Activated T-helper 17 cell treated with anti-CD3 and anti-CD28 coated beads, Interleukin-2, amount 50 U/mL, for 72 hours (primary cell): ENCODE measurements at regions not wholly inside any gene's neighbourhood (a gene's known extent, or its start where the extent isn't known, plus 50 kb on each side); places are given as distances from the start of the nearest gene placed in this dataset.
A peak's percentile ranks its signal among the peaks of the same experiment; 100 is the strongest.

Experiments
- ATAC-seq: fragments of 150-1000 bp; cut with Tn5 transposase; replicated peaks from 2 replicates; pipeline ENCODE4 v1.10.0; 2021; ENCODE audit warnings: mild to moderate bottlenecking, moderate library complexity
- H3K27ac Mint-ChIP-seq: one replicate; pipeline ENCODE4 v1.8.0; 2022; ENCODE audit warnings: mixed read lengths
- H3K27me3 Mint-ChIP-seq: one replicate; pipeline ENCODE4 v1.8.0; 2022; ENCODE audit warnings: mixed read lengths
- H3K36me3 Mint-ChIP-seq: one replicate; pipeline ENCODE4 v1.8.0; 2022; ENCODE audit warnings: low read depth, mild to moderate bottlenecking, mixed read lengths
- H3K4me1 Mint-ChIP-seq: one replicate; pipeline ENCODE4 v1.8.0; 2022; ENCODE audit warnings: mixed read lengths
- H3K4me3 Mint-ChIP-seq: one replicate; pipeline ENCODE4 v1.8.0; 2022; ENCODE audit warnings: mild to moderate bottlenecking, mixed read lengths
- H3K9me3 Mint-ChIP-seq: one replicate; pipeline ENCODE4 v1.8.0; 2022; ENCODE audit warnings: mixed read lengths

DNA sequence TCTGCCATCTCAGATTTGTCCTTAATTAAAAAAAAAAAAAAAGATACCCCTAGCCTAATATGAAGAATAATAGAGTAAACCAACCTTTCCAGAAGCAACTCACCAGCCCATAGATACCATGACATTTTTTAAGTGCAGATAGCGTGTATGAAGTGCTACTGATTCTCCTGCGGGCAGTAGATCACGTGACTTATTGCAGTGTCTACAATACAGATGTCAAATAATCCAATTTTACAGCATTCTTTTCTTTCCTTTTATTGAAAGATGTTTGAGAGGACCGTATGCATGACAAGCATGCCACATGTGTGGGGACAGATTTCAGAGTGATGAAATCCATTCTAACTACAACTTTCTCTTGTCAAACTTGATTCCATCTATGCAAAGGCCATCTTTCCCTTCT lies 232.9 kb upstream of the SP4 start:
- no peaks in the 10 kb centered on the region for H3K27me3 Mint-ChIP-seq
- H3K9me3 Mint-ChIP-seq = no peaks in the 10 kb centered on the region
- no peak overlapping the region for H3K27ac Mint-ChIP-seq
- no peaks in the 10 kb centered on the region for H3K36me3 Mint-ChIP-seq
- no peak overlapping the region for H3K4me3 Mint-ChIP-seq
- ATAC-seq = no peak
- H3K4me1 Mint-ChIP-seq = peaks cover 4% of the 10 kb centered on the region

DNA sequence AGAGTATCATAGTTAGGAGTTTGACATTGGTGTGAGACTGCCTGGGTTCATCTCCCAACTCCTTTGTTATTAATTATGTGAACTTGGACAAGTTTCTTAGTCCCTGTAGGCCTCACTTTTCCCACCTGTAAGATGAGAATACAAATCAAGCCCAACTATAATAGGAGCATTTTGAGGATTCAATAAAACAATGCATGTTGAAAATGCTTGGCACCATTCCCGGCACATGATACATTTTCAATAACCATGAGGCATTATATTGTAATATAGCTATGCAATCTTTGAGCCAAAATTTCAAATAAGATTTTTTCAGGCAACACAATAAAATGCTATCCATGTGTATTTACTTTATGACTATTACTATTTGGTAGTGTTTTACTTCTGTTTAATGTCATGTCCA lies 229.0 kb upstream of the SP4 start:
- H3K9me3 Mint-ChIP-seq = no peaks in the 10 kb centered on the region
- no peak overlapping the region for H3K4me3 Mint-ChIP-seq
- no peaks in the 10 kb centered on the region for H3K36me3 Mint-ChIP-seq
- no peak overlapping the region for H3K27ac Mint-ChIP-seq
- H3K4me1 Mint-ChIP-seq = peaks cover 4% of the 10 kb centered on the region
- H3K27me3 Mint-ChIP-seq = peaks cover 3% of the 10 kb centered on the region
- no peak for ATAC-seq

DNA sequence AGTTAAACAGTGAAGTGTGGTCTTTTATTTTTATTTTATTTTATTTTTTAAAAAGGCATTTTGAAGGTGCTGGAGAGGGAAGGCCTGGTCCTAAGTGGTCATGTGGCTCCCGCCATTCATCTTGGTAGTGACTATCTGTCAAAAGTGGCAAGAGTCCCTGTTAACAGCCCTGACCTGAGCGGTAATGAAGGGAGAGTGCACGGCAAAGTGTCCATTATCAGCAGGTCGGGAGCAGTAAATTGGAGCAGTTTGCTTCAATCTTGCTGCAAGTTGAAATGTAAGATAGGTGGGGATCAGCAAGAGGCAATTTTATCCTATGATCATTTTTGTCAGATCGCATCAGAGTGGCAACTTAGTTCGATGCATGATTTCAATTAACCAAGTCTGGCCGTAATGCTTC lies 227.4 kb upstream of the SP4 start:
- H3K4me3 Mint-ChIP-seq = no peak overlapping the region
- no peak overlapping the region for H3K27ac Mint-ChIP-seq
- peaks cover 4% of the 10 kb centered on the region for H3K4me1 Mint-ChIP-seq
- no peak for ATAC-seq
- no peaks in the 10 kb centered on the region for H3K9me3 Mint-ChIP-seq
- peaks cover 3% of the 10 kb centered on the region for H3K27me3 Mint-ChIP-seq
- no peaks in the 10 kb centered on the region for H3K36me3 Mint-ChIP-seq

DNA sequence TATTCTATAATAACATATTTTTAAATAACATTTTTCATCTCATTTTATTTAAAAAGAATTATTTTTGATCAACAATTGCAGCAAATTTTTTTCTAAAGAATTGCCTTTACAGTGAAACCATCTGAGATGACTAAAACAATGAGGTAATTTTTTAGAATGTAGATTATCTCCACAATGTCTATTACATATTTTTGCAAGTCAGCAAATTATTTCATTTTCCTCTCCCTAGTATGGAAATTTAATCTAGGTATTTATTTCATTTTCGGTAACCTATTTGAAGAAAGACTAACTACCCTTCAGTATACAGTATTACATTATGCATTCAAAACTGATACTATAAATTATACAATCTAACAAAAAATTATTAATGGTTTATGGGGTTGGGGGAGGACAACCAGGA lies 213.2 kb upstream of the SP4 start:
- H3K27me3 Mint-ChIP-seq = peaks cover 20% of the 10 kb centered on the region
- H3K9me3 Mint-ChIP-seq = no peaks in the 10 kb centered on the region
- H3K36me3 Mint-ChIP-seq = no peaks in the 10 kb centered on the region
- no peak overlapping the region for H3K4me3 Mint-ChIP-seq
- H3K27ac Mint-ChIP-seq = no peak overlapping the region
- no peak for ATAC-seq
- no peaks in the 10 kb centered on the region for H3K4me1 Mint-ChIP-seq

DNA sequence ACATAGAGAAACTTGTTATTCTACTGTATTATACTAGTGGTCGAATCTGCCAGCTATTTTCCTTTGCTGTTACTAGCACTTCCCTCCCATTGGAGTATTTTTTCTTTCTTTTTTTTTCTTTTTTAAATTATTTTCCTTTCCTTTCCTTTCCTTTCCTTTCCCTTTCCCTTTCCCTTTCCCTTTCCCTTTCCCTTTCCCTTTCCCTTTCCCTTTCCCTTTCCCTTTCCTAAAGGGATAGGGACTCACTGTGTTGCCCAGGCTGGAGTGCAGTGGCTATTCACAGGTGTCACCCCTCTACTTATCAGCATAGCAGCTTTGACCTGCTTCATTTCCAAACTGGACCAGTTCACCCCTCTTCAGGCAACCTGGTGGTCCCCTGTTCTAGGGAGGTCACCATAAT lies 212.6 kb upstream of the SP4 start:
- ATAC-seq = no peak
- no peaks in the 10 kb centered on the region for H3K4me1 Mint-ChIP-seq
- H3K4me3 Mint-ChIP-seq = no peak overlapping the region
- H3K9me3 Mint-ChIP-seq = no peaks in the 10 kb centered on the region
- H3K27ac Mint-ChIP-seq = no peak overlapping the region
- no peaks in the 10 kb centered on the region for H3K36me3 Mint-ChIP-seq
- H3K27me3 Mint-ChIP-seq = peaks cover 14% of the 10 kb centered on the region

DNA sequence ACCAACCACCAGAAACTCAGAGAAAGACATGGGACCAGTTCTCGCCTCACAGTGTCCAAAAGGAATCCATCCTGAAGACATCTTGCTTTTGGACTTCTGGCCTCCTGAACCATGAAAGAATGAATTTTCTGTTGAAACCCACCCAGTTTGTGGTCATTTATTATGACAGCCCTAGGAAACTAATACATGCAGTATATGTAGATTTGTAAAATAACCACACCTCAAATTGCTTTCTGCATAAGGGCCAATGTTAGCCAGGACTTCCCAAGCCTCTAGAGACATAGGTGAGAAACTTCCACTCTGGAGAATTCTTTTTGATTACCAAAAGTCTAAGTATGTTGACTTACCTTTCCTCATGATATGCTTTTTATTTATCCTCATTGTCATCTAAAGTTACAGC lies 210.5 kb upstream of the SP4 start:
- Mint-ChIP-seq H3K4me1 (no peaks in the 10 kb centered on the region), H3K36me3 (no peaks in the 10 kb centered on the region), H3K27me3 (peaks cover 3% of the 10 kb centered on the region), H3K27ac (no peak overlapping the region), H3K4me3 (no peak overlapping the region), H3K9me3 (no peaks in the 10 kb centered on the region)
- no peak for ATAC-seq

DNA sequence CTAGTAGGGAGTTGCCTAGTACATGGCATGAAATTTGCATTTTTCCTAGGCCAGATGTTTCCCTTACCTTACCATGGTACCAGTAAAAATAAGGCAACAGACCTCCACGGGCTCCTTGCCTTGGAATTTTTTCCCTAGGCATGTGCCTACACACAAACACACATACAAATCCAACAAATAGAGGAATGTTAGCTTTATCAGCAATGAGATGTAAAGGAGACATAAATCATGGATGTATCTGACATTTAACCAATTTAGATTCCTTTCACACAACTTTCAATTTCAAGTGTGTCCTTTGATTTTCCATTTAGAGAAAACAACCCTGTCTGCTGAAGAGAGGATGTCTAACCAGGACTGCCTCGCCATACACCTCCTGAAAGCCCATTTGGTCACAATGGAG lies 209.7 kb upstream of the SP4 start:
- H3K27ac Mint-ChIP-seq = no peak overlapping the region
- H3K27me3 Mint-ChIP-seq = peaks cover 3% of the 10 kb centered on the region
- H3K36me3 Mint-ChIP-seq = no peaks in the 10 kb centered on the region
- no peaks in the 10 kb centered on the region for H3K4me1 Mint-ChIP-seq
- no peak overlapping the region for H3K4me3 Mint-ChIP-seq
- no peaks in the 10 kb centered on the region for H3K9me3 Mint-ChIP-seq
- ATAC-seq = no peak

DNA sequence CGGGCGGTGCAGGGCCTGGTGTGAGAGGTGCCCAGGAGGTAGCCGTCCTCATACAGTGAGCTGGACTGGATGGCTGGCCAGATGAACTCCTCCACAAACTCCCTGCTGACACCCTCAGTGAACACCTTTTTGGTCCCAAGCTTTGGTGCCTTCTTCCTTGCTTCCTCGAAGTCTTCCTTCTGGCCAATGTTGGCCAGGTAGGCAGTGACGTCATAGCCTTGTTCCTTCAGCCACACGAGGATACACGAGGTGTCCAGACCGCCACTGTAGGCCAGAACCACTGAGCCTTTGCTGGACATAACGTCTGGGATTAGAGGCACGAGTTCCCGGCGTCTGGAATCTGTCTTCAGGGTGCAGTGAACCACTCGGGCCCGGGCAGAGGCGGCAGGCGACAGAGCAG lies 206.8 kb upstream of the SP4 start:
- Mint-ChIP-seq H3K27ac (no peak overlapping the region), H3K4me3 (no peak overlapping the region), H3K36me3 (no peaks in the 10 kb centered on the region), H3K4me1 (no peaks in the 10 kb centered on the region), H3K9me3 (no peaks in the 10 kb centered on the region), H3K27me3 (peaks cover 8% of the 10 kb centered on the region)
- no peak for ATAC-seq

DNA sequence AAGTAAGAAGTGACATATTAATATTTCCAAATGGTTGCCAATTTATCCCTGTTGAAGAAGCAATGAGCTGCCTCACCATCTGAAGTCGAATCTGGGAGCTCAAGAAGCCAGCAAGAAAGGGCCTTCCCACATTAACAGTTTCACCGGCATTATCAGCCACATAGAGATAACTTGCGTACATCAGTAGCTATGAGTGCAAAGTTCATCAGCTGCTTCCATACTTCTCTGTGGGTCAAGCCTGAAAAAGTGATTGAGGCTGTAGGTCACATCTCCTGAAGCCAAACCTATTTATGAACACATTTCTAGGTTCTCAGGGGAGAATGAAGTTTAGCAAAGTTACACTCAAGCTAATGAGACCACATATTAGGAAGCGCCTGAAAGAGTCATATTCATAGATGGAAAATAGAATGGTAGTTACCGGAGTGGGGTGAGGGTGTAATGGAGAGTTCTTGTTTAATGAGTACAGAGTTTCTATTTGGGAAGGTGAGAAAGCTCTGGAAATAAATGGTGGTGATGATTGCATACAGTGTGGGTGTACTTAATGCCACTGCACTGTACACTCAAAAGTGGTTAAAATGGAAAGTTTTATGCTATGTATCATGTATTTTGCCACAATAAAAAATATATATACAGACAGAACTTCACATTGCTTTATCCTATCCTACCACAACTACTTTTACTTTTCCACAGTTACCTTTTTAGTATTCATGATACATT lies 189.3 kb upstream of the SP4 start:
- H3K4me3 Mint-ChIP-seq = no peak overlapping the region
- no peaks in the 10 kb centered on the region for H3K4me1 Mint-ChIP-seq
- peak; percentile 18 for ATAC-seq
- H3K27ac Mint-ChIP-seq = no peak overlapping the region
- H3K36me3 Mint-ChIP-seq = no peaks in the 10 kb centered on the region
- H3K9me3 Mint-ChIP-seq = no peaks in the 10 kb centered on the region
- peaks cover 34% of the 10 kb centered on the region for H3K27me3 Mint-ChIP-seq

DNA sequence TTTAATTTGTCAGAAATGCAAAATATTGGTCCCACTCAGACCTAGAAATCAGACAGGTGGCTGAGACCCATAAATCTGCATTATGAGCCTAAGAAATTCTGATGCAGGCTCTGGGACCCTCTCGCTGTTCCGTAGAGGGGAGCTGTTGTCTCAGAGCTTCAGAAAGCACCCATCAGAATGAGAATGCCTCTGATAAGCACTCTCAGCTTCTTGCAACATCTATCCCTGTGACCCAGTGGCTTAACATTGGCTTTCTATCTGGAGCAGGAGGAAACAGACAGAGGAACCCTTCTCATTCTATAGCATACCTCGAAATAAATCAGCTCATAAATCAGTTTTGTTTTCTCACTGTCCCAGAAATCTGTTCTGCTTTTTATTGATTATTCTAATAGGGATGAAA lies 184.6 kb upstream of the SP4 start:
- no peaks in the 10 kb centered on the region for H3K9me3 Mint-ChIP-seq
- peaks cover 25% of the 10 kb centered on the region for H3K27me3 Mint-ChIP-seq
- ATAC-seq = no peak
- H3K36me3 Mint-ChIP-seq = no peaks in the 10 kb centered on the region
- no peak overlapping the region for H3K27ac Mint-ChIP-seq
- no peaks in the 10 kb centered on the region for H3K4me1 Mint-ChIP-seq
- H3K4me3 Mint-ChIP-seq = no peak overlapping the region

DNA sequence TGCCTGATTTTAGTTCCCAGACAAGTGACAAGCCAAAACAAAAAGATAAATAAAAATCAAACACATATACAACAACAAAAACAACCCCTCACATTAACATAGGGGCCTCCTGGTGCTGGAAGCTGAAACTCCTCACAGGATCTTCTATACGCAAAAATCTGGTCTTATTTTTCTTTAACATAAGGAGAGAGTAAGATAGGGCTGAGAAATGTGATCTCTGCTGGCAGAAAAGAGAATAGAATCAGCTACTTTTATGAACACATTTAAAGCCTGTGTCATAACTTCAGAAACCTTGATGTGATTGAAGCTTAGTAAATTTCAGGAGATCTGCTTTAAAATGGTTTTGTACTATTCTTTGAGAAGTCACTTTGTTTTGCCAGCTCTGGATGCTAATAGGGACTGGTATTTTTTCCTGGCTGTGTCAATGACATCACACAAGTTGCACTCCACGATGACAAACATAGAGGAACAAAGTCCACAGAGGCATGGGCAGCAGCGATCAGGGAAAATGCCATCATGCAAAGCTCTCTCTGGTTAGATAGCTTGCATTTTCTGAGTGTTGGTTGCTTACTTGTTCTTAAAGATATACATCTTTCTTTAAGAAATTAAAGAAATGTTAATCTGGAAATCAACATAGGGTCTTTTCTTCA lies 176.6 kb upstream of the SP4 start:
- Mint-ChIP-seq H3K27me3 (peaks cover 36% of the 10 kb centered on the region), H3K9me3 (no peaks in the 10 kb centered on the region), H3K4me1 (no peaks in the 10 kb centered on the region), H3K27ac (no peak overlapping the region), H3K4me3 (no peak overlapping the region), H3K36me3 (no peaks in the 10 kb centered on the region)
- ATAC-seq = no peak

DNA sequence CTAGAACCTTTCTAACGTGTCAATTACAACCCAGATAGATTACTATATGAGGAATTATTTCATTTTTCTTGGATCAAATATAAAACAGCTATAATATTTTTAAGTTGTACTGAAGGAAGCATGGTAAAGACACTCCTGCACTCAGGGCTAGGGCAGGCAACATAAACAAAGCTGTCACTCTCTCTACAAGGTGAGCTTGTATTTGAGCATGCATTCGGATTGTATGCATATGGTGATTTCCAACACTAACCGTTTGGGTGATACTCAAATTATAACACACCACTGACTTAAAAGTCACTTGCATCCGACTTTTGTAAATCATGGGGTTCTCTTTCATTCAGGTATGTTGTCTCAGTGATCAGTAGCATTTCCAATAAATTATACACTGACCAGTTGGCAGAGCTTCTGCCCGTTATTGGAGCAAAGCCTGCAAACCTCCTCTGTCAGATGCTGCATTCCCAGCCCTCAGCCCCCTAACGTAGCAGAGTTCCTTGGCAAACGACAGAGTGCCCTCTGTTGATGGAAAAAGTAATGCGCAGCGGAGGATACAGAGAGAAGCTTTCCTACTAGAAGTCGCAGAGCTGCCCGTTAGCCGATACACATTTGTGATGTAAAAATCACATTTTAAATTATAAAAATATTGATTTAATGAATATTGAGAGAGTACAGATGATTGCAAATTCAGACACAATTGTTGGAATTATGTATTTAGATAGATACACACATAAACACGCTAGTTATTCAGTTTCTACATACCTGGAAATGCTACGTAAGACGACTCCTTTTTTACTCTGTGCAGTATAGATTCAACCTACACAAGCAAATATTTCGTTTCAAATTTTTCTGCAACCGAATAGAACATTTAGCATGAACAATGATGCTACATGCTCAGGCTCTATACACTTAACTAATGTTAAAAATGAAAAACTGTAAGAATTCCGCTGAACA lies 173.9 kb upstream of the SP4 start:
- no peak overlapping the region for H3K4me3 Mint-ChIP-seq
- H3K36me3 Mint-ChIP-seq = no peaks in the 10 kb centered on the region
- no peaks in the 10 kb centered on the region for H3K4me1 Mint-ChIP-seq
- H3K27ac Mint-ChIP-seq = no peak overlapping the region
- H3K9me3 Mint-ChIP-seq = no peaks in the 10 kb centered on the region
- ATAC-seq = peak; percentile 58
- H3K27me3 Mint-ChIP-seq = peaks cover 40% of the 10 kb centered on the region

DNA sequence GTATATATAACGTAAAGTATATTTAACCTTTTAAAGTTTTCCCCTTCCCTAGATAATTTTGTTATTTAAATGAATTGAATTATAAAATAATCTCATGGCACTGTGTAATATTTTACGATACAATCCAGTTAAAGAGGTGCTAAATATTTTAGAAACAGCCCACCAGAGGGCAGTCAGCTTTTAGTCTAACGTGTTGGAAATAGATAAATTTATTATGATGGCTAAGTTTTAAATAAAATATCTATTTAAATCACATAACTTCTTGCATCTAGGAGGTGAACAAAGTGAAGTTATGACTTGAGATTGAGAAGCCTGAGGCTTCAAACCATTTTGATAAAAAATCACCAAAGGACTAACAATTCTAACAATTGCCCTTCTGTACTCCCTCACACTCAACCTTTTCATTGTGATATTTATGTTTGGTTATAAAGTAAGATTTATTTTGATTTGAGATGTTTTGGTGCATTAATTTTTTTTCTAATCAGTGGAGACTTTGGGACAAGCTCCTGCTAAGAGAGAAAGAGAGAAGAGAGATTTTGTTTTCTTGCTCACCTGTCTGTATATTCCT lies 171.5 kb upstream of the SP4 start:
- Mint-ChIP-seq H3K27ac (no peak overlapping the region), H3K9me3 (no peaks in the 10 kb centered on the region), H3K36me3 (no peaks in the 10 kb centered on the region), H3K4me1 (no peaks in the 10 kb centered on the region), H3K27me3 (peaks cover 25% of the 10 kb centered on the region), H3K4me3 (no peak overlapping the region)
- ATAC-seq = no peak

DNA sequence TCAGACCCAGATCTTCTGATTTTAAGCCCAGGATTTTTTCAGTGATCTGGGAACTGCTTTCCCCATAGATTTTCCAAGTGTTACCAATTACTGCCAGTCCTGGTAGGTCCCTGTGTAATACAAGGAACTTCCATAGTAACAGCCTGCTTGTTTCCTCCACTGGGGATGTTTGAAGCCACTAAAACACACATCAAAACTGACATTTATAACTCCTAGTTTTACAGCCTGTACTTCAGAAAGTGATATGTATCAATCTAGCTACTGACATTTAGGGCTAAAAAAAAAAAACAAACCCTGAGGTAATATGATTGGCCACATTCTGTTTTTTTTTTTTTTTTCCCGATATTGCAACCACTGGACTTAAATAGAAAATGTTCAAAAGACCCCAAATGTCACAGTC lies 166.9 kb upstream of the SP4 start:
- H3K27ac Mint-ChIP-seq = no peak overlapping the region
- H3K4me3 Mint-ChIP-seq = no peak overlapping the region
- no peaks in the 10 kb centered on the region for H3K9me3 Mint-ChIP-seq
- ATAC-seq = no peak
- H3K4me1 Mint-ChIP-seq = peaks cover 8% of the 10 kb centered on the region
- peaks cover 7% of the 10 kb centered on the region for H3K27me3 Mint-ChIP-seq
- H3K36me3 Mint-ChIP-seq = no peaks in the 10 kb centered on the region
